GM18861 (cell line): ENCODE measurements at regions not wholly inside any gene's neighbourhood (a gene's known extent, or its start where the extent isn't known, plus 50 kb on each side); places are given as distances from the start of the nearest gene placed in this dataset.
"Not testable (repeated sequence)": the region's sequence is repeated elsewhere in the genome, so short reads cannot be mapped to it uniquely, and the experiment has no call there.

ENCODE experiments used
- ATAC-seq: cut with Tn5 transposase; IDR thresholded peaks from one replicate; pipeline ENCODE4 v1.9.1; 2021; ENCODE audit not compliant: unreplicated experiment

DNA sequence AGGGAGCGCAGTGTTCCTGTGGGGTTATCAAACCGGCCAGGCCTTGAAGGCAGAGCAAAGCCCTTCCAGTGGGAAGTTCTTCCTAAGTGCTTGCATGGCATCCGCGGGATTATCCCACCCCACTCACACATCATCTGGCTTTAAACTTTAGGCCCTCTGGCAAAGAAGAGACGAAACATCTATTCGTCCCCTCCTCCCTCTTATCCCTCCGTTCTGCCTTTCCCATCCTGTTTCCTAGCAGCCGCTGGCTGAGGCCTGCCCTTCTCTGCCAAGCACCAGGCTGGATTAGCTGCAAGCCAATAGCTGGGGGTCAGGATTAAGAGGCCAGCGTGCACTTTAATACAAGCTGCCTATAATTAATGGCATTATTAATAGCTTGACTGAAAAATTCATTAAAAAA is 621.0 kb downstream of the PKHD1 start:
- no peak for ATAC-seq

DNA sequence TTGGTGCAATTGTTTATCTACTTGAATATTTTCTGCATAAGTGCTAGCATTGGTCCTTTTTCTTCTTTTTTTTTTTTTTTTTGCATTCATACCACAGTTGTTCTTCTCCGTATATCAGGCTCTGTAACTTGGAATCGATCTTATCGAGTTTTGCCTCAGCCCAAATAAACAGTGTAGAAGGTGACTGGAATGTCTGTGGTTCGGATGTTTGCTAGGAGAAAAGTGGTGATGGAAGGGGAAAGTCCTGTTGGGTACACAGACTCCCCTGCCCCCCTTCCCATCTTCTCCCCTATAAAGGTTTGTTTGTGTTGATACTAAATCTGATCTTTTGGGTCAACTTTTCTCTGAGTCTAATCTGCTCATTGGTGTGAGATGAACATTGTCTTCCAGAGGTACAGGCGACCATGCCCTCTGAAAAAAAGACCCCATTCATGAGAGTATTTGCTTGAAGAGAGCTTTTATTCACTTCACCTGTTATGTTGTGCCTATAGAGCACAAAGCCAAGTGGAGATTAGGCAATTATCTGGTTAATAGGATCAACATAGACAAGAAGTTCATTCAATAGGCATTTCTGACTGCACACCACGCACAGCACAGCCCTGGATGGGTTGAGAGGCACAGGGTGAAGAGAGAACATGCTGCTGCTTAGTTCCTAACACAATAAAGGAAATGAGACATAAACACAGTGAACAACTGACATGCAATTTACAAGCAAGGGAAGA is 620.0 kb downstream of the PKHD1 start:
- ATAC-seq: no peak

DNA sequence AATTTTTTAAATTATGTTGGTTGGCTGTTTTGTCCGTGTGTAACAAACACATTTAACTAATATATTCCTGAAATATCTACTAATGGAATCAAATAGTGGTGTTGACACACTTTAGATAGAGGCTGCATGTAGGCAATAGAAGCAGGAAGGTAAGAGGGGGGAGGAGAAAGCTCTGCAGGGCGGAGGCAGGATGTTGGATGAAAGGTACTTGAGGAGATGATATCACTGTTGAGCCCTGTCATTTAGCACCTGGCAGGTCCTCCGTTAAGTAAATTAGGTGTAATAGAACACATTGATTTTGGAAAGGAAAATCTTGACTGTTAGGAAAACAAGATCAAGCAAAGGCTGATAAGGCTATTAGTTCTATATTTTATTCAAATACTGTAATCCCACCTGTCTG is 618.7 kb downstream of the PKHD1 start:
- no peak for ATAC-seq

DNA sequence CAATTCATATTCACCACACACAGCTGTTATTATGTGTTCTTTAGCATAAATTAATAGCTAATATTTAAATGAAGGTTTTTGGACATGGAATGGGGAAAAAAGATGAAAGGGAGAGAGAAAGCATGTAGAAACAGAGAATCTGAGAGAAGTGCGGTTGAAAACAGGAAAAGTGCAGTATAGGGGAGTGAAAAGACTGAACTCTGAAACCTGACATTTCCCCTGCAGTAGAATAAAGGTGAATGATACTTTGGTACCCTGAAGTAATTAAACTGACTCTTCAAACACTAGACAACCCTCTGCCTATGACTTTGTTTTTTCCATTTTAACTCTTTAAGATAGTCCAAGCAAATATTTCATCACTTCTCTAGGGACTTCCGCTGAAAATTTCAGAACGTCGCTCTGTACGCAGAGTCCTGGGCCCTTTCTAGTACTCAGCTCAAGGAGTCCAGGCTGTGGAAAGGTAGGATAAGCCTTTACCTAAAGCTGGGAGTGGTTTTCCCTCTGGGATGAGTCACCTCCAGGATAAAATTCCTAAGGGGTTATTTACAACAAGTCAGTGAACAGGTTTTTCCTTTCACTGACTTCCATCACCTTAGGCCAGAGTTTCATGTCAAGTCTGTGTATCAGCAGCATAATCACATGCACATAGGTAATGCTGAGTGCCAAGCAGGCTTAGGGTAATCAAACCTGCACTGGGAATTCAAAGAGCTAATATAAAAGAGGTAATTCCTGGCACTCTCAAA is 614.5 kb downstream of the PKHD1 start:
- no peak for ATAC-seq

DNA sequence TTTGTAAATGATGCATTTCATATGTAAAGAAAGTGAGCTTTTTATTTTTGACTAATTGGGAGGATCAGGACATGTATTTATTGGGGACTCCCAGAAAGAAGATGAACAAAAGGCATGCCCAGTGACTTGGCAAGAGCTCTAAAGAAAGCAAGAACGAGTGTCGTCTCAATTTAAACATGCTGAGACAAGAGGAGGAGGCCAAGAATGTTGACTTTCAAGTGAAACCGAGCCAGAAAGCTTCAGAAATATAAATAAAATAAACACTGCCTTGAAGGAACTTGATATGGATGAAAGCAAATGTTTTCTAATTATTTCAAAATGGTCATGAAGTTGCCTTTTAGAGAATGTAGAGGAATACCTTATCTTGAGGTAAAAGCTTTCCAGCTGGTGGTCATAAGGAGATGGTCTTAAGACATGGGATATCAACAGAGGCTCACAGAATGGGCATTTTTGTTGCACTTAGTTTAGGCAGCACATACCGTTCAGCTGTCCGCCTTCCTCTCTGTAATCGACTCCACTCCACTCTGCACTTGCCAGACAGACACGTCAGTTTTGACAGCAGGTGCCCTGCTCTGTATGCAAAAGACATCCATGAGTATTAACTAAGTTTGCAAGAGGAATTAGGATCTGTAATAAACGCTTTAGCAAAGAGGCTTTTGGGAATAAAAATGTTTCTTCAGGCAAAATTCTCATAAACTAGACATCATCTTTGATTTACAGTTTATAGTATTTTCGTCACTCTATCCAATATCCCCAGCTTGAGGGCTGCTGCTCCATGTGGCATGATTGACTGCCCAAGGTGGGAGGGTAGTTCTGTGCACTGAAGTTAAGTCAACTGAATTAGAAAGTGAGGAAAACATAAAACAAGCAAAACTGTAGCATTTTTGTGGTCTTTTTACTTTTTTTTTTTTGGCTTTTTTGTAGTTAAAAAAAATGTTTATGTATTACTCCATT is 613.1 kb downstream of the PKHD1 start:
- ATAC-seq: no peak

DNA sequence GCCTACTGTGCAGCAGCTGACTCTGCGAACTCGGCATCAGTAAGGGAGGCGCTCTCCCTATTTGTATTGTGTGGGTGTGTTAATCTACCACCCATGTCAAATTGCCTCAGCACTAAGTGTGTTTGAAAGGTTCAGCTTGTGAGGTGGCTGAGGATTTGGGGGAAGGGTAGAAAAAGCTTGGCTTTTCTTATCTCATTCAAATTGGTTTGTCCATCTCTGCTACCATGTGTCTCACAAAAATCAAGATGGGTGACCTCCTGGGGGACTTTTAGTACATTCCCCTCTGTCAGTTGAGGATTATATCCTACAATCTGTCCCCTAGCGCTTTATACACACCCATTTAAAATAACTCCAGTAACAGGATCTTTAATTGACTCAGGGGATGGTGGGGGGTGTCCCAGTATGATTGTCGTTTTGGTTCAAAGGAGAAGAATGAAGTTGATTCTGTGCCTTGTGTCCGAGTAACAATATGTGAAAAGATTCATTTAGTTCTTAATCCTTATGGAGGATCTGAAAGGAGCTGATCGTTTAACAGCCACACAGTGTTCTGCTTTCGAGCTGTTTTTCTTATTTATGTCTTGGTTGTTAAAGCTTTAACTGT is 609.6 kb downstream of the PKHD1 start:
- ATAC-seq: no peak

DNA sequence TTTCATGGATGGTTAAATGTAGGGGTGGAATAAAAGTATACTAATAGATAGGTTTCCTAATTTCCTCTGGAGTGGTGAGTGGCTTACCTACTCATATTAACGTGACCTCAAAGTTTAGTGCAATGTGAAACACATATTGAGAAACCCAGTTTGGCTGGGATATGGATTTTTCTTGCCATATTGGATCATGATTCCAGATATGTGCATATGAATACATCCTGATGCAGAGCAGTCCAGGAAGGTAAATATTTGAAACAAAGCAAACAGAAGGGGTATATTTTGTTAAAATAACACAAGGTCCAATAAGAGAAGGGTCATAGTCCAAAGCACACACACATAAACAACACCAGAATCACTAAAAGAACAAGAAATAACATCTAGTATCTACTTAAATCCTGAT is 608.1 kb downstream of the PKHD1 start:
- ATAC-seq: no peak

DNA sequence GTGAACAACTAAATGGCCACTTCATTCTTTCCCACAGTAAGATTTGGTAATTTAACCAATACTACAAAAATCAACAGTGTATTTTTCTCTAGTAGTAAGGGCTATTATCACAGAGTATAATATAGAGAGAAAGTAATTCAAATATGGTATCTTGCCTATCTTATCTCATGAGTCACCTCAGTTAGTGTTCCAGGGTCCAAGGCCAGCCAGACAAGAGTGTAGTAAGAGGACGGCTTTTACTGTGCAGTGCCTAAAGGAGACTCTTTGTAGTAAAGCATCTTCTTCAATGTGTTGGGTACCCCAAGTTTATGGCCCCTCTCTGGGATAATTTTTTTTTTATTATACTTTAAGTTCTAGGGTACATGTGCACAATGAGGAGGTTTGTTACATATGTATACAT is 607.4 kb downstream of the PKHD1 start:
- no peak for ATAC-seq

DNA sequence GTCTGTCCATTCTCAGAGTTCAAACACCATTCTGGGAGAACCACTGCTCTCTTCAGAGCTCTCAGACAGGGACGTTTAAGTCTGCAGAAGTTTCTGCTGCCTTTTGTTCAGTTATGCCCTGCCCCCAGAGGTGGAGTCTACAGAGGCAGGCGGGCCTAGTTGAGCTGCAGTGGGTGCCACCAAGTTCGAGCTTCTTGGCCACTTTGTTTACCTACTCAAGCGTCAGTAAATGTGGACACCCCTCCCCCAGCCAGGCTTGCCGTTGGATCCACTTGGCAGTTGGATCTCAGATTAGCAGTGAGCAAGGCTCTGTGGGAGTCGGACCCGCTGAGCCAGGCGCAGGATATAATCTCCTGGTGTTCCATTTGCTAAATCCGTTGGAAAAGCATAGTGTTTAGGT is 601.5 kb downstream of the PKHD1 start:
- not testable (repeated sequence) for ATAC-seq

DNA sequence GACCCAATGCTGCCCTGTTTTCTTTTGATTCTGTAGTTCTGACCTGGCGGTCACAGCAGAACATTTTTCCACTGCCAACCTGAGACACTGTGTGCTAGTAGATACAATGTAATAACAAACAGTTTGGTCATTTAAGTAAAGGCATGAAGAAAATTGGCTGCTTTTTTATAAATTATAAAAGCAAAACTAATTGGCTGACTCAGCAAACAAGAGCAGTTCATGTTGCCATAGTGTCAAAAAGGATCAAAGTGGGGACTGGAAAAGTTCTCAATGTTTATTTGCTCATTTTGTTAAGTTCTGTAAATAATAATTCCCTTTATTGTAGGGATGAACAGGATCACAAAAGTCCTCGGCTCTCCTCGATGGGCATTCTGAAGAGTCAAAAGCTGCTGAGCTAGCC is 599.5 kb downstream of the PKHD1 start:
- no peak for ATAC-seq

DNA sequence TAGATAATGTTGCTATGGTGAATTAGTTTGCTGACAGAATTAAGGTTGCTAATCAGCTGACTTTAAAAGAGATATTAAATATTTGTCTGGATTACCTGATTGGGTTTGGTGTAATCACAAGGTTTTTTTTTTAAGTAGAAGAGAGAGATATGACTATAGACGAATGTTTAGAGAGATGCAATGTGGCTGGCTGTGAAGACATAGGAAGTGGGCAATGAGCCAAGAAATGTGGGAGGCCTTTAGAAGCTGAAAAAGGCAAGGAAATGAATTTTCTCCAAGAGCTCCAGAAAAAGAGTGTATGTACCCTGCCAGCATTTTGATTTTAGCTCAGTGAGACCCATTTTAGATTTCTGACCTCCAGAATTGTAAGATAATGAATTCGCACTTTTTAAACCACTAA is 598.3 kb downstream of the PKHD1 start:
- no peak for ATAC-seq

DNA sequence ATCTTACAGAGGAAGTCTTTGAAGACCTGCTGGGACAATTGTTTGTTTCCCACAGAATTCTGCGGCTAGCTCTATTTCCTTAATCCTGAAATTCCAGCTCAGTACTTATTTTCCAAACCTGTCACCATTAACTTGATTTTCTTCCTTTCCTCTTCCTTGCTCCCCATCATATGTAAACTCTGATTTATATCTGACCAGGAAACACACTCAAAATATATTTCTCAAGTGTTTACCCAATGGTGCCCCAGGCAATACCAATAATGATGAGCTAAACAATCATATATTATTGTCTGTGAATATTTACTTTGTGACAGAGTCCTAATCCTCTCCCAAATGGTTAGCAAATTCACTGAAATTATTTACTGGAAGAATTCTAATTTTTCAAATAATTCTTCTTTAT is 597.3 kb downstream of the PKHD1 start:
- ATAC-seq: no peak

DNA sequence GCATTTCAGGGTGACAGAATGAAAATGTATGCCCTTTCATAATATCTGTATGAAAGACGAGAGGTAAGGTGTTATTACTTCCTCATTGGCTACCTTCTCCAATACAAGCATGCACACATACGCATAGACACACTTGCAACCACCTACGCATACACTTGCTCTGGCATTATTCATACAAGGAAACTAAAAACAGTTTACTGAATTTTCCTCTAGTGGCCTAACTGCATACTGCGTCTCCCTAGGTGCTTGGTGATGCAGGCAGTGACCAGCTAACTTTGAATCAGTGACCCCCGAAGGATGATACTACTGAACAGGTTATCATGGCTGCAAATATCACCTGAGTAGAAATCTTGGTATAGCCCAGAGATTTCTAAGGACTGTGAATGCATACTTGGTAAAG is 593.1 kb downstream of the PKHD1 start:
- ATAC-seq: no peak

DNA sequence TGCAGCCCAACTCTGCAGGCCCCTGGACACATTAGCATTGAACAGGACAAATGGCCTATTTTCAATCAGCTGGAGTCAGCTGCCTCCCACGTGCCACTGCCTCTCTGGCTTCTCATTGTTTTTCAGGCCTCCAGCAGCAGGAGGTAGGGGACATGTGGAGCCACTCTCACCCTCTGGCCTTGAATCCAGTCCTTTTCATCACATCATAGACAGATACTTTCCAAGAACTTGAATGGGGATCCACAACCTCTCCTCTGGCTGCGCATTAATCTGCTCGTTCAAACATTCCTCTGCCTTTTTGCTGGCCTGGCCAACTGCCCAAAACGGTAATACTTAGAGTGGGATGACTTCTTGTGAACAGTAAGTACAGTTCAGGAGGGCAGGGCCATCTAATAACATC is 592.3 kb downstream of the PKHD1 start:
- no peak for ATAC-seq

DNA sequence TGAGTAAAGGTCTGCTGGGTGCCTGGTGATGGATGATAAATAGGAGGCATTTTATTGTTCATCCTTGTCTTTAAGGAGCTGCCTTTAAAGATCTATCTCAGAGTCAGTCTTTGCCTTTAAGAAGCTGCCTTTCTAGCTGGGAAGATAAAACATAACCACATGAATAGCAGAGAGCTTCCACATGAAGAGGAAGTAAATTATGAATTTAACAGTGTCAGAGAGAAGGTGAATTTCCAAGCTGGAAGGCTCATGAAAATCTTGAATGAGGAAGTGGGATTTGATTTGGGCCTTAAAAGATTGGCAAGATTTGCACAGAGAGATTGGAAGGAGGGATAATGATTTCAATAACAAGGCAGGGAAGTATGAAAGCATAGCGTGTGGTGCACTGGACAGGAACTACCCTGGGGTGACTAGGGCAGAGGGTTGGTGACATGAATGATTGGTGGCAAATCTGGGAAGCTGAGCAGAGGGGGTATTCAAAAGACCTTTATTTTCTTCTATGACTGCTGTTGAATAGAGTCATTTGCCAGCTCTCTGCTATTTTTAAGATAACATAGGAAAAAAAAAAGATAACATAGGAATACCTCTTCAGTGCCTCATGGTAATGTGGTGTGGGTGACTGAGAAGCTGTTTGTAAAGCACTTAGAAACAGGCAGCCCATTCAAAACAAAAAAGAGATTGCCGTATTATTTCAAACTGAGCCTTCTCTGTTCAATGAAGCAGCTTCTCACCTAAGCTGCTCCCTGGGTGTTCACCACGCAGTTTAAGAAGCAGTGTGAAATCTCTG is 591.6 kb downstream of the PKHD1 start:
- no peak for ATAC-seq

DNA sequence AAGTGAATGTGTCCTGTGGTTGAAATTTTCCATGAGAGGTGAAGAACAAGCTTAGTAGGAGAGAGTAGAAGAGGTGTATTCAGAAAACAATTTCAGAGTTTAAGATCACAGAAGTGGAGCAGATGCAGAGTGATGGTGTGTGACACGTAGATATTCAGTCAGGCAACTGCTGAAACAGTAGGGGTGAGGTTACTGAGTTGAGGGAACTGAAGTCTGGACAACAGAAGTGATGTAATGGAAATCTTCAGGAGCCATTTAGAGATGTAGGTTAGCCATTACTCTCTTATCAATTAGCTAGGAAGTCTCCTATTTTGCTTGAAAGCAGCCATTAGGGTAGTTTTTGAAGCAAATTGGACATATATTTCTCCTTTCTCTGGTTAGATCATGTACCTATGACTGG is 584.4 kb downstream of the PKHD1 start:
- no peak for ATAC-seq

DNA sequence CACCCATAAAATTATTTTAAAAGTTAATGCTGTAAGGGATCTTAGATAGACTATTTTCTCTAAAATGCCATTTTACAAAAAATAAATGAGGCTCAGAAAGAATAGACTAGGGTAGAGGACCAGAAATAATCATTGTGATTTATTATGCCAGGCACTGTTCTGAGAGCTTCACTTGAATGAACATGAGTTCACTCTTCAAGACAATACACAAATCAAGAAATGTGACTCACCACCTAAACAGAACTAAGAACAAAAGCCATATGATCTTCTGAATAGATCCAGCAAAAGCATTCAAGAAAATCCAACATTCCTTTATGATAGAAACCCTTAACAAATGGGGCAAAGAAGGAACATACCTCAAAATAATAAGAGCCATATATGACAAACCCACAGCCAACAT is 582.0 kb downstream of the PKHD1 start:
- no peak for ATAC-seq

DNA sequence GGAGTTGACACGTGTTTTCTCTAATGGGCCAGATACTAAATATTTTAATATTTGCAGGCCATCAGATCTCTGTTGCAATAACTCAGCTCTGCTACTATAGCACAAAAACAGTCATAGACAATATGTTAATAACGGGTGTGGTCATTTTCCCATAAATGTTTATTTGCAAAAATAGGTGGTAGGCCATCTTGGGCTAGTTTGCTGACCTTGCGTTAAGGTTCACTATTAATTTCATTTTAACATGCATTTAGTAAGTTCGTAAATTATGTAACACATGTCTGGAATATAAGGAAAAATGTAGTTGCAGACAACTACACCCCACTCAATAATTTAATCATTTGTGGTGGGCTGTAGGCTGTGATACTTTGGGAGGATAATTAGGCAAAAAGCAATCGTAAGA is 577.8 kb downstream of the PKHD1 start:
- no peak for ATAC-seq

DNA sequence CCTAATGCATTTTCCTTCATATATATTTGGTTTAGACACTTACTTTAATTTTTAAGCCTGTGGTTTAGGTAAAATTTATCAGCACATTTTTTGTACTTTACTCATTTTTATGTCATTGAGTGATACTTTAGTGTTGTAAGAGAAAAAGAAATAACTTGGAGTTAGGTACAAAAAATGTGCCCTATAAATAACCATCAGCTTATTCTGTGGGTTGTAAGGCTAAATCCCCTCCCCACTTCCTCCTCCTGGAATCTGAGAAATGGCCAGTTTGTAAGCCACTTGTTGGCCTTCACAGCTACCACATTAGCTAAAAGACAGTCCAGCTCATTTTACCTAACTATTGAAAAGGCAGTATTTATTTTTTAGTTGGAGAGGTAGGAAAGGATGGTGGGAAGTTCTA is 576.3 kb downstream of the PKHD1 start:
- ATAC-seq: no peak

DNA sequence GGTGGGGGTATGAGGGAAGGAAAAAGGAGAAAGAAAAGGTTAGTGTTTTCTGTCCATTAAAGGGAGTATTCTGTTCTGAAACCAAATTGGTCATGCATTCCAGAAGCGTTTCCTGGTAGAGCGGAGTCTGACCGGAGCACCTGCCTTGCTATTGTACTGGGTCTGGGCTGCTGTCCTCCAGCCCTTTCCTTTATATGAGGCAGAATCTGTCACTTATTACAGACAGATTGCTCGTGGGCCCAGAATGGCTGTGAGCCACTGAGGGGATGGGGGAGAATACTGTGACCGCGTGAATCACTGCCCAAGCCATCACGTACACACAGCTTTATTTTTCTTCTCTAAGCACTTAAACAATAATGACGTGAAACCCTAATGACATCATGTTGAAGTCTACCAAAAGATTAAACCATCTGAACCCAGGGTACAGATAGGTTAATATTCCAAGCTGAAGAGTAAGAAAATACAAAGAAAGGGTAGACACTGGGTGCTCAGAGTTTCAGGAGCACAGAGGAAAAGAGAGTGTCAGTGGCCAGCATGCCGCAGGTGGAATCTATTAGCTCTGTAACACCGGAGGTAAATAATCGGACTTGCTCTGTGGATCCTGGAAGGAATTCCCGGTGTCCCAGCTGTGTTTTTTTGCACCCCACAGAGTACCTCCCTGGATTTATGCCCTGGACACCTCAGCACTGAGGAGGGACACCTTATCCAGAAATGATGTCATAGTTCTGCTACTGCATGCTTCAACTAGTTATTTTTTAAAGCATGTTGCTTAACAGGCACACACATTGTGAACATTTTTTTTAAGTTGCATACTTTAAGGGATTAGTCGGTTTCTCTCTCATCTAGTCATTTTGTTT is 573.3 kb downstream of the PKHD1 start:
- no peak for ATAC-seq
